ENCODE measurements at regions not wholly inside any gene's neighbourhood (a gene's known extent, or its start where the extent isn't known, plus 50 kb on each side); places are given as distances from the start of the nearest gene placed in this dataset.
"Not testable (repeated sequence)": the region's sequence is repeated elsewhere in the genome, so short reads cannot be mapped to it uniquely, and the experiment has no call there.

DNA sequence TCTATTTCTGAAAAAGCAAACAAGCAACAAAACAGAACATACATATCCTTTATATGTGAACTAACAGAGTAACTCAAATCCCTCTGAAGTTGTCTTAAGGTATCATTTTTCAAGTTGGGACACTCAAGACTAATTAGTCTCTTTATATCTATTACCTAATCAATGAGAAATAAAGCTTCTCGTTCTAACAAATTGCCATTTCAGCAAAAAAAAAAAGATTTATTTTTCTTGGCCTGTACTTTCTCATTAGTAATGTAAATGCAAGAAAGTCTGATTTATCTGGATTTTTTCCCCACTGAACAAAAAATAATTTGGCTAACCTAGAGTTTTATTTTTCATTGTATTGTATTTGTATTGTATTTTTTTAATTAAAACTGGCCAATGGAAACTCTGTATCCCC, 176.1 kb upstream of the NOL4 start:
- H3K27me3 ChIP-seq (ENCODE audit: control insufficient read depth, insufficient read depth, low read length, poor library complexity, severe bottlenecking): no peaks in the 10 kb centered on the region
- no peaks in the 10 kb centered on the region for H3K36me3 ChIP-seq (ENCODE audit: control insufficient read depth, insufficient read depth, low read length)
- 100% methylated on average over 1 of the region's 1 CpG; no CpG with 5 or more reads in 1 of the 2 experiments for WGBS, 2 experiments (ENCODE audit: insufficient coverage in 1 of 2, insufficient read length in 1 of 2)
- Mint-ChIP-seq H3K4me3 (no peak overlapping the region), H3K9me3 (peaks cover 2% of the 10 kb centered on the region), H3K27ac (no peak overlapping the region), H3K36me3 (ENCODE audit: low read depth) (no peaks in the 10 kb centered on the region), H3K4me1 (peaks cover 14% of the 10 kb centered on the region), H3K27me3 (ENCODE audit: insufficient read depth) (peaks cover 2% of the 10 kb centered on the region)
- H3K9ac ChIP-seq (ENCODE audit: extremely low read depth, low read length, poor library complexity, severe bottlenecking): no peak overlapping the region
- H3K27ac ChIP-seq (ENCODE audit: low read depth, low read length): no peak overlapping the region
- H3K9me3 ChIP-seq (ENCODE audit: control insufficient read depth, low read length): no peaks in the 10 kb centered on the region
- H3K4me3 ChIP-seq (ENCODE audit: low read length): no peak overlapping the region
- H3K4me1 ChIP-seq (ENCODE audit: control insufficient read depth, insufficient read depth, low read length): no peaks in the 10 kb centered on the region
- TF ChIP-seq CTCF (conservative IDR thresholded peaks at IDR 0.05): no peak
- no peak for DNase-seq

DNA sequence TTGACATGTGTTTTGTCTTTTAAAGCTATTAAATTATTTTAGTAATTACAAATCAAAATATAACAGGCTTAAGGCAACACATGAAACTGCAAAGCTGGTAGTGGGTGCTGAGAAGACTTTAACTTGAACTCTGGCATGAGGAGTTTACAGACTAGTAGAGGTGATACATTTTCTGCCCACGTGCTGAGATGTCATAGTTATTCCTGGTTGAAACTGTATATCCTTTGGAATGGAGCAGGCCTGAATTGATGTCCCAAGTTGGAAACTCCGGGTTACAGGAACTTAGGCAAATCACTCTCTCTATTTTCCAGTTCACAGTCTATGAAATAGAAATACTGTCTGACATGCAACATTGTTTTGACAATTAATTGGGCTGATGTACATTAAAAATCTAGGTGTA, 177.1 kb upstream of the NOL4 start:
- Mint-ChIP-seq H3K36me3 (ENCODE audit: low read depth) (no peaks in the 10 kb centered on the region), H3K4me3 (no peak overlapping the region), H3K4me1 (peaks cover 14% of the 10 kb centered on the region), H3K9me3 (peaks cover 2% of the 10 kb centered on the region), H3K27me3 (ENCODE audit: insufficient read depth) (peaks cover 2% of the 10 kb centered on the region), H3K27ac (no peak overlapping the region)
- H3K9me3 ChIP-seq (ENCODE audit: control insufficient read depth, low read length): no peaks in the 10 kb centered on the region
- DNase-seq: no peak
- no peaks in the 10 kb centered on the region for H3K4me1 ChIP-seq (ENCODE audit: control insufficient read depth, insufficient read depth, low read length)
- no peak overlapping the region for H3K27ac ChIP-seq (ENCODE audit: low read depth, low read length)
- H3K4me3 ChIP-seq (ENCODE audit: low read length): no peak overlapping the region
- no peak for TF ChIP-seq CTCF (conservative IDR thresholded peaks at IDR 0.05)
- 80 to 93% methylated on average over 1 to 2 of the region's 2 CpGs for WGBS, 2 experiments (ENCODE audit: insufficient coverage in 1 of 2, insufficient read length in 1 of 2)
- no peak overlapping the region for H3K9ac ChIP-seq (ENCODE audit: extremely low read depth, low read length, poor library complexity, severe bottlenecking)
- H3K27me3 ChIP-seq (ENCODE audit: control insufficient read depth, insufficient read depth, low read length, poor library complexity, severe bottlenecking): no peaks in the 10 kb centered on the region
- H3K36me3 ChIP-seq (ENCODE audit: control insufficient read depth, insufficient read depth, low read length): no peaks in the 10 kb centered on the region

GRCh38 chr18:34407471-34407870, 182.8 kb upstream of the NOL4 start:
- not testable (repeated sequence) for H3K4me1 ChIP-seq (ENCODE audit: control insufficient read depth, insufficient read depth, low read length); H3K4me3 ChIP-seq (ENCODE audit: low read length); H3K36me3 ChIP-seq (ENCODE audit: control insufficient read depth, insufficient read depth, low read length); H3K9ac ChIP-seq (ENCODE audit: extremely low read depth, low read length, poor library complexity, severe bottlenecking); H3K27ac ChIP-seq (ENCODE audit: low read depth, low read length); H3K9me3 ChIP-seq (ENCODE audit: control insufficient read depth, low read length); H3K36me3 Mint-ChIP-seq (ENCODE audit: low read depth); H3K4me1 Mint-ChIP-seq; H3K27ac Mint-ChIP-seq; H3K9me3 Mint-ChIP-seq; H3K27me3 Mint-ChIP-seq (ENCODE audit: insufficient read depth); DNase-seq; H3K4me3 Mint-ChIP-seq; H3K27me3 ChIP-seq (ENCODE audit: control insufficient read depth, insufficient read depth, low read length, poor library complexity, severe bottlenecking)
- WGBS, 2 experiments (ENCODE audit: insufficient coverage in 1 of 2, insufficient read length in 1 of 2): 96 to 100% methylated on average over 2 to 12 of the region's 12 CpGs

GRCh38 chr18:34411952-34412351, 187.2 kb upstream of the NOL4 start:
- Mint-ChIP-seq H3K4me1 (no peaks in the 10 kb centered on the region), H3K9me3 (peaks cover 3% of the 10 kb centered on the region), H3K27ac (no peak overlapping the region), H3K4me3 (no peak overlapping the region), H3K36me3 (ENCODE audit: low read depth) (no peaks in the 10 kb centered on the region), H3K27me3 (ENCODE audit: insufficient read depth) (no peaks in the 10 kb centered on the region)
- Histone ChIP-seq H3K4me3 (ENCODE audit: low read length) (no peak overlapping the region), H3K27me3 (ENCODE audit: control insufficient read depth, insufficient read depth, low read length, poor library complexity, severe bottlenecking) (no peaks in the 10 kb centered on the region), H3K9ac (ENCODE audit: extremely low read depth, low read length, poor library complexity, severe bottlenecking) (no peak overlapping the region), H3K4me1 (ENCODE audit: control insufficient read depth, insufficient read depth, low read length) (no peaks in the 10 kb centered on the region), H3K27ac (ENCODE audit: low read depth, low read length) (no peak overlapping the region), H3K36me3 (ENCODE audit: control insufficient read depth, insufficient read depth, low read length) (no peaks in the 10 kb centered on the region), H3K9me3 (ENCODE audit: control insufficient read depth, low read length) (no peaks in the 10 kb centered on the region)
- TF ChIP-seq CTCF (conservative IDR thresholded peaks at IDR 0.05): no peak
- WGBS, 2 experiments (ENCODE audit: insufficient coverage in 1 of 2, insufficient read length in 1 of 2): 96% methylated on average over 1 of the region's 1 CpG; no CpG with 5 or more reads in 1 of the 2 experiments
- no peak for DNase-seq
